AG04449 (cell line): ENCODE measurements at regions not wholly inside any gene's neighbourhood (a gene's known extent, or its start where the extent isn't known, plus 50 kb on each side); places are given as distances from the start of the nearest gene placed in this dataset.

Source experiments
- CTCF ChIA-PET: fragments of 350-600 bp; formaldehyde crosslinking; extraction: SDS; loops from one replicate; lab custom pipeline; 2021; ENCODE audit warnings: antibody characterized with exemption; lab: Yijun Ruan, JAX
- POLR2A ChIA-PET: fragments of 400-600, 350-600 bp; formaldehyde crosslinking; extraction: SDS; loops from one replicate; lab custom pipeline; 2020; ENCODE audit warnings: antibody characterized with exemption, inconsistent platforms; lab: Yijun Ruan, JAX
- DNase-seq: peaks from one replicate; pipeline ENCODE4 v3.0.0-alpha.2; 2010; ENCODE audit warnings: low read depth, low spot score
- H3K4me3 ChIP-seq: 2 replicates; pipeline ENCODE4 v1.5.1; 2011; ENCODE audit warnings: low read depth, mild to moderate bottlenecking, control low read depth, low read length
- TF ChIP-seq, protein P1 (sequence below): IDR thresholded peaks from one replicate; pipeline ENCODE4 v1.5.1; 2011; ENCODE audit warnings: mild to moderate bottlenecking, moderate library complexity, low read length, control low read depth, inconsistent platforms; ENCODE audit not compliant: insufficient read depth; ENCODE audit errors: missing control alignments

DNA sequence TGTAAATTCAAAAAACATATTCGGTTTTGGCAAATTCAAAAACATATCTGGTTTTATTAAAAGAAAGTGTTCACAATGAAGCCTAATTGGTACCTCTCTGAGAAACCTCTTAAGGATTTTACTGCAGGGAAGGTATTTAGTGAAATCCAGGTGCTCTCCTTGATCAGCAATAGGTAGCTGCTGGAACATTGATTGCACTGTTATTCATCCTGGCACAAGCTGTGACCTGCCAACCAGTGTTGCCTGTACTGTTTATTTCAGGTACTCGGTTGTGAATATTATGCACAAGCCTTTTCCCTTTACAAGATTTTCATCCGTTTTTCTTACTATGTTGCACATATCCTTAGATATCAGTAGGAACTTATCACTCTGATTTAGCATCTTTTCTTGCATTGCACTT lies 155.8 kb upstream of the ZEB2 start:
- ChIA-PET CTCF (no interaction called here), POLR2A (no interaction called here)
- TF ChIP-seq, protein P1, sequence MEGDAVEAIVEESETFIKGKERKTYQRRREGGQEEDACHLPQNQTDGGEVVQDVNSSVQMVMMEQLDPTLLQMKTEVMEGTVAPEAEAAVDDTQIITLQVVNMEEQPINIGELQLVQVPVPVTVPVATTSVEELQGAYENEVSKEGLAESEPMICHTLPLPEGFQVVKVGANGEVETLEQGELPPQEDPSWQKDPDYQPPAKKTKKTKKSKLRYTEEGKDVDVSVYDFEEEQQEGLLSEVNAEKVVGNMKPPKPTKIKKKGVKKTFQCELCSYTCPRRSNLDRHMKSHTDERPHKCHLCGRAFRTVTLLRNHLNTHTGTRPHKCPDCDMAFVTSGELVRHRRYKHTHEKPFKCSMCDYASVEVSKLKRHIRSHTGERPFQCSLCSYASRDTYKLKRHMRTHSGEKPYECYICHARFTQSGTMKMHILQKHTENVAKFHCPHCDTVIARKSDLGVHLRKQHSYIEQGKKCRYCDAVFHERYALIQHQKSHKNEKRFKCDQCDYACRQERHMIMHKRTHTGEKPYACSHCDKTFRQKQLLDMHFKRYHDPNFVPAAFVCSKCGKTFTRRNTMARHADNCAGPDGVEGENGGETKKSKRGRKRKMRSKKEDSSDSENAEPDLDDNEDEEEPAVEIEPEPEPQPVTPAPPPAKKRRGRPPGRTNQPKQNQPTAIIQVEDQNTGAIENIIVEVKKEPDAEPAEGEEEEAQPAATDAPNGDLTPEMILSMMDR, result no peak
- H3K4me3 ChIP-seq, result no peak overlapping the region
- DNase-seq, result no peak

GRCh38 chr2:144675331-144675730 lies 155.4 kb upstream of the ZEB2 start:
- no peak overlapping the region for H3K4me3 ChIP-seq
- TF ChIP-seq, protein P1, result no peak
- DNase-seq, result no peak
- POLR2A ChIA-PET, result no interaction called here
- CTCF ChIA-PET, result no interaction called here

- POLR2A ChIA-PET, result no interaction called here
- DNase-seq, result no peak
- CTCF ChIA-PET, result no interaction called here
- H3K4me3 ChIP-seq, result no peak overlapping the region
- TF ChIP-seq, protein P1, result no peak
These were observed 154.2 kb upstream of the ZEB2 start for GRCh38 chr2:144674071-144674470.

GRCh38 chr2:144673456-144673855 lies 153.5 kb upstream of the ZEB2 start:
- POLR2A ChIA-PET, result no interaction called here
- CTCF ChIA-PET, result no interaction called here
- no peak overlapping the region for H3K4me3 ChIP-seq
- no peak for DNase-seq
- TF ChIP-seq, protein P1, result no peak

GRCh38 chr2:144671695-144672455 lies 152.0 kb upstream of the ZEB2 start:
- ChIA-PET CTCF (no interaction called here), POLR2A (no interaction called here)
- TF ChIP-seq, protein P1, result no peak
- H3K4me3 ChIP-seq, result no peak overlapping the region
- no peak for DNase-seq

DNA sequence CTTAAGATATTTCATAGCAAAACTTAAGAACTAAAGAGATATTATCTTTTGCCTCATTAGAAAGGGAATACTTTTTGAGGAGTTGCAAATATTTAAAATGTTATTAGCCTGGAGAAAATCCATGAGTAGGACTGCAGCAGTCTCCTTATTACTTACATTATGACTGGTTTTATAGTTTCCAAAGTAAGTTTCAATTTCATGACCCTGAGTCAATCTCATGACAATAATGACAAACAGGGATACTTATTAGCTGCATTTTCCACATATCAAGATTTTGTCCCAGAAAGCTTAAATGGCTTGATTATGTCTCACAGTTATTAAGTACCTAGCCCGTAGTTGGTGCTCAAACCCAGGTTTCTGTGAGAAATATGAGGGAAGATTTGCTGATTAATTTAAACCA lies 150.8 kb upstream of the ZEB2 start:
- no peak overlapping the region for H3K4me3 ChIP-seq
- CTCF ChIA-PET, result no interaction called here
- TF ChIP-seq, protein P1, result no peak
- POLR2A ChIA-PET, result no interaction called here
- DNase-seq, result no peak
